Breast epithelium (tissue), 4 donors: ENCODE measurements at regions not wholly inside any gene's neighbourhood (a gene's known extent, or its start where the extent isn't known, plus 50 kb on each side); places are given as distances from the start of the nearest gene placed in this dataset.

Experiments
- DNase-seq, 2 donors: peaks; one replicate each; pipeline ENCODE4 v3.0.0-alpha.2; 2019; ENCODE audit warnings: low spot score in 2 of 2
- H3K27ac ChIP-seq, 2 donors: fragments of 200-600 bp; sonication (generic) in 1 of 2; one replicate each; pipeline ENCODE4 v1.5.1; 2016 to 2019; ENCODE audit warnings: mild to moderate bottlenecking in 1 of 2
- H3K27me3 ChIP-seq, 2 donors: fragments of 200-600 bp; sonication (generic) in 1 of 2; one replicate each; pipeline versions ENCODE4 v1.5.1 to v1.6.0; 2017 to 2019; ENCODE audit warnings: control low read depth in 1 of 2, mild to moderate bottlenecking in 1 of 2
- H3K36me3 ChIP-seq: fragments of 200-600 bp; one replicate; pipeline ENCODE4 v1.5.1; 2019
- H3K4me1 ChIP-seq, 2 donors: fragments of 200-600 bp; sonication (generic); one replicate each; pipeline ENCODE4 v1.5.1; 2016 to 2019; ENCODE audit warnings: control low read depth in 1 of 2
- H3K4me3 ChIP-seq, 3 donors: fragments of 200-600 bp; sonication (generic); 1 replicate in 2 of 3; 2 replicates in 1 of 3; pipeline ENCODE4 v1.5.1; 2016 to 2019; ENCODE audit warnings: mild to moderate bottlenecking in 3 of 3, moderate library complexity in 2 of 3
- H3K9me3 ChIP-seq, 2 donors: fragments of 200-600 bp; sonication (generic) in 1 of 2; one replicate each; pipeline ENCODE4 v1.5.1; 2016 to 2019; ENCODE audit warnings: control low read depth in 1 of 2
- CTCF ChIP-seq, 3 donors: fragments of 450-650 bp; IDR thresholded peaks; one replicate each; pipeline ENCODE4 v1.5.1; 2016 to 2017; ENCODE audit warnings: antibody characterized with exemption in 3 of 3, mild to moderate bottlenecking in 3 of 3, moderate library complexity in 3 of 3
- POLR2A ChIP-seq: fragments of 450-650 bp; IDR thresholded peaks from one replicate; pipeline ENCODE4 v1.6.1; 2016; ENCODE audit warnings: antibody characterized with exemption, mild to moderate bottlenecking, moderate library complexity
- POLR2AphosphoS5 ChIP-seq, 3 donors: sonication (generic); formaldehyde crosslinking; IDR thresholded peaks; one replicate each; pipeline ENCODE4 v1.6.1; 2017; ENCODE audit warnings: antibody characterized with exemption in 3 of 3
- intact Hi-C: fragments of 100-400 bp; cut with DNase I; formaldehyde crosslinking; loops from one replicate; pipeline ENCODE4 v1.15.1; 2023; ENCODE audit warnings: low total_unique reads

GRCh38 chr14:49461529-49462401, 124.4 kb downstream of the RPS29 start:
- intact Hi-C loops = no loop called here
- Histone ChIP-seq H3K36me3 (no peaks in the 10 kb centered on the region), H3K4me3 (no peak overlapping the region), H3K27me3 (no peaks in the 10 kb centered on the region), H3K27ac (no peak overlapping the region), H3K9me3 (no peaks in the 10 kb centered on the region), H3K4me1 (no peaks in the 10 kb centered on the region)
- DNase-seq = no peak
- TF ChIP-seq CTCF (IDR thresholded peaks at IDR 0.05) (peak in 2 of 3 donors; percentile 46 to 54), POLR2AphosphoS5 (IDR thresholded peaks at IDR 0.05) (no peak), POLR2A (no peak)

GRCh38 chr14:49460662-49461061, 125.5 kb downstream of the RPS29 start:
- no peaks in the 10 kb centered on the region for H3K4me1 ChIP-seq
- no peak overlapping the region for H3K27ac ChIP-seq
- no peaks in the 10 kb centered on the region for H3K36me3 ChIP-seq
- no peaks in the 10 kb centered on the region for H3K27me3 ChIP-seq
- no peak overlapping the region for H3K4me3 ChIP-seq
- no peak for DNase-seq
- intact Hi-C loops = no loop called here
- H3K9me3 ChIP-seq = no peaks in the 10 kb centered on the region
- TF ChIP-seq POLR2A (no peak), POLR2AphosphoS5 (IDR thresholded peaks at IDR 0.05) (no peak), CTCF (IDR thresholded peaks at IDR 0.05) (no peak)

- Histone ChIP-seq H3K4me3 (no peak overlapping the region), H3K27me3 (no peaks in the 10 kb centered on the region), H3K9me3 (no peaks in the 10 kb centered on the region), H3K4me1 (no peaks in the 10 kb centered on the region), H3K27ac (no peak overlapping the region), H3K36me3 (no peaks in the 10 kb centered on the region)
- DNase-seq = no peak
- intact Hi-C loops = no loop called here
- TF ChIP-seq POLR2AphosphoS5 (IDR thresholded peaks at IDR 0.05) = no peak
- TF ChIP-seq POLR2A = no peak
- TF ChIP-seq CTCF (IDR thresholded peaks at IDR 0.05) = no peak
These were observed 129.6 kb downstream of the RPS29 start for GRCh38 chr14:49456589-49456988.

GRCh38 chr14:49451938-49452337, 134.2 kb downstream of the RPS29 start:
- Histone ChIP-seq H3K4me3 (no peak overlapping the region), H3K9me3 (peaks cover 10 to 15% of the 10 kb centered on the region in 2 donors), H3K36me3 (no peaks in the 10 kb centered on the region), H3K27ac (no peak overlapping the region), H3K27me3 (no peaks in the 10 kb centered on the region), H3K4me1 (no peaks in the 10 kb centered on the region)
- TF ChIP-seq CTCF (IDR thresholded peaks at IDR 0.05) = no peak
- DNase-seq = no peak
- intact Hi-C loops = no loop called here

- no peaks in the 10 kb centered on the region for H3K36me3 ChIP-seq
- intact Hi-C loops = no loop called here
- H3K27ac ChIP-seq = no peak overlapping the region
- no peak for TF ChIP-seq POLR2A
- no peak for TF ChIP-seq CTCF (IDR thresholded peaks at IDR 0.05)
- TF ChIP-seq POLR2AphosphoS5 (IDR thresholded peaks at IDR 0.05) = no peak
- no peak overlapping the region for H3K4me3 ChIP-seq
- H3K9me3 ChIP-seq = peaks cover 10 to 15% of the 10 kb centered on the region in 2 donors
- no peak for DNase-seq
- no peaks in the 10 kb centered on the region for H3K27me3 ChIP-seq
- no peaks in the 10 kb centered on the region for H3K4me1 ChIP-seq
These were observed 136.4 kb downstream of the RPS29 start for GRCh38 chr14:49449749-49450148.
